ENCODE measurements at regions not wholly inside any gene's neighbourhood (a gene's known extent, or its start where the extent isn't known, plus 50 kb on each side); places are given as distances from the start of the nearest gene placed in this dataset.
"Not testable (repeated sequence)": the region's sequence is repeated elsewhere in the genome, so short reads cannot be mapped to it uniquely, and the experiment has no call there.

DNA sequence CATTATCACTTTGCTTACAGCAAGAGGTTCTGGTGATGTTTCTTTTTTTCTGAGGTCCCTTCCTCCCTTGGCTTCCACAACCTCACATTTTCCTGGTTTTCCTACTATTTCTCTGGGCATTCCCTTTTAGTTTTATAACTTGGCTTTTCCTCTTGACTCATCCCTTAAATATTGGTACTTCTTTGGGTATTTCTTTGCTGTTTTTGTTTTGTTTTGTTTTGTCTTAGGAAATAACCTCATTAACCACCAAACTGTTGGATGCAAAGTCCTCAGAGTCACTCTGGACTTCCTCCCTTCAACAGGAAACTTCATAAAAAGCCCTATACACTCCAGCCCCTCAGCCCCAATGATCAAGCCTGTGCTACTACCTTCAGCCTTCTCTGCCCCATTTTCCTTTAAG, 211.1 kb downstream of the DUSP10 start:
- DNase-seq (ENCODE audit: low read depth), result no peak
- TF ChIP-seq, protein P1, sequence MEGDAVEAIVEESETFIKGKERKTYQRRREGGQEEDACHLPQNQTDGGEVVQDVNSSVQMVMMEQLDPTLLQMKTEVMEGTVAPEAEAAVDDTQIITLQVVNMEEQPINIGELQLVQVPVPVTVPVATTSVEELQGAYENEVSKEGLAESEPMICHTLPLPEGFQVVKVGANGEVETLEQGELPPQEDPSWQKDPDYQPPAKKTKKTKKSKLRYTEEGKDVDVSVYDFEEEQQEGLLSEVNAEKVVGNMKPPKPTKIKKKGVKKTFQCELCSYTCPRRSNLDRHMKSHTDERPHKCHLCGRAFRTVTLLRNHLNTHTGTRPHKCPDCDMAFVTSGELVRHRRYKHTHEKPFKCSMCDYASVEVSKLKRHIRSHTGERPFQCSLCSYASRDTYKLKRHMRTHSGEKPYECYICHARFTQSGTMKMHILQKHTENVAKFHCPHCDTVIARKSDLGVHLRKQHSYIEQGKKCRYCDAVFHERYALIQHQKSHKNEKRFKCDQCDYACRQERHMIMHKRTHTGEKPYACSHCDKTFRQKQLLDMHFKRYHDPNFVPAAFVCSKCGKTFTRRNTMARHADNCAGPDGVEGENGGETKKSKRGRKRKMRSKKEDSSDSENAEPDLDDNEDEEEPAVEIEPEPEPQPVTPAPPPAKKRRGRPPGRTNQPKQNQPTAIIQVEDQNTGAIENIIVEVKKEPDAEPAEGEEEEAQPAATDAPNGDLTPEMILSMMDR (conservative IDR thresholded peaks at IDR 0.05; ENCODE audit: low read depth, low read length), result no peak
- no peak overlapping the region for H3K4me3 ChIP-seq (ENCODE audit: low read length)

DNA sequence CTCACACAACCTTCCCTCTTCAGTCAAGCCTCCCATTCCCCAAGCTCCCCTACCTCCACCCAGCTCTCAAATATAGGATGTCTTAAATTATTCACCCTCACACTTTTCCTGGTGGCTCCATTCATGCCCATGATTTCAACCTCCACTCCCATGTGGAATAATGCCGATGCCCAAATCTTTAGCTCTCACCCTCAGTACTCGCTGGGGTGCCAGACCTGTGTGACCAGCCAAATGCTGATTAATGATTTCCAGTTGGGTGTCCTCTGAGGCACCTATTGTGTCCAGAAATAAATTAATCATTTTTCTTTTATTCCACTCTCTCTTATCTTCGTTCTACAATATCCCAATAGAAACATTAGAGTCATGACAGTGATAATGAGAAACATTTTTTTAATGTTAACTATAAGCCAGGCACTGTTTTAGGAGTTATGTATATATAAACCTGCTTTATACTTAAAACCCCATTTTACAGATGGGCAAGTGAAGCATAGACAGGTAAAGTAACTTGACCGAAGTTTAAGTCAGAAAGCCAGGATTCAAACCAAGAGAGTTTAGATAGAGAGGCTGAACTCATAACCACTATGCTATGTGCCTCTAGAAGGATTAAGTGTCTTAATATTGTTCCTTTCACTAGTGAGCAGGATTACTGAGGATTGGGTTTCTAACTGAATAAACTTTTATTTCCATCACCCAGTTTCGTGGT, 209.7 kb downstream of the DUSP10 start:
- peak; percentile 14 for DNase-seq (ENCODE audit: low read depth)
- no peak overlapping the region for H3K4me3 ChIP-seq (ENCODE audit: low read length)
- TF ChIP-seq, protein P1 (conservative IDR thresholded peaks at IDR 0.05; ENCODE audit: low read depth, low read length), result no peak

DNA sequence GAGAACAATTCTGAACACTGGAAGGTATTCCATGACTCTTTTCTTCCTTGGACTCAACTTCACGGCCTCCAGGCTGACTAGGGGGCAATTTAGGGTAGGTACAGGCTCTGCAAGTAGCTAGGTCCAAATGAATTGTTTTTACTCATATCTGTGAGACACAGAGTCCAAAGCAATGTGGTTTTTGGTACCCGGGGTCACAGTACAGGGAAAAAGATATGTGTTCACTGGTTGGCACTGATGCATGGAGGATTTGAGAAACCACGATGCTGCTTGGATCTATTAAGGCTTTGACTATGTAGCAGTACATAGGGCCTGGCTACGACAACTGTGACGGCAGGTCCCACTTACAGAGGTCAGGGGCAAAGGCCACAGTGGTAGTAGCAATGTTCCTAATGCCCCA, 200.6 kb downstream of the DUSP10 start:
- TF ChIP-seq, protein P1 (conservative IDR thresholded peaks at IDR 0.05; ENCODE audit: low read depth, low read length), result no peak
- H3K4me3 ChIP-seq (ENCODE audit: low read length), result no peak overlapping the region
- DNase-seq (ENCODE audit: low read depth), result no peak

- no peak for DNase-seq (ENCODE audit: low read depth)
- no peak overlapping the region for H3K4me3 ChIP-seq (ENCODE audit: low read length)
- TF ChIP-seq, protein P1 (conservative IDR thresholded peaks at IDR 0.05; ENCODE audit: low read depth, low read length), result peak; percentile 66
Observed at GRCh38 chr1:221543529-221544120, 198.3 kb downstream of the DUSP10 start.

- no peak overlapping the region for H3K4me3 ChIP-seq (ENCODE audit: low read length)
- DNase-seq (ENCODE audit: low read depth), result no peak
- TF ChIP-seq, protein P1 (conservative IDR thresholded peaks at IDR 0.05; ENCODE audit: low read depth, low read length), result no peak
Observed at GRCh38 chr1:221548942-221549341, 192.9 kb downstream of the DUSP10 start.

DNA sequence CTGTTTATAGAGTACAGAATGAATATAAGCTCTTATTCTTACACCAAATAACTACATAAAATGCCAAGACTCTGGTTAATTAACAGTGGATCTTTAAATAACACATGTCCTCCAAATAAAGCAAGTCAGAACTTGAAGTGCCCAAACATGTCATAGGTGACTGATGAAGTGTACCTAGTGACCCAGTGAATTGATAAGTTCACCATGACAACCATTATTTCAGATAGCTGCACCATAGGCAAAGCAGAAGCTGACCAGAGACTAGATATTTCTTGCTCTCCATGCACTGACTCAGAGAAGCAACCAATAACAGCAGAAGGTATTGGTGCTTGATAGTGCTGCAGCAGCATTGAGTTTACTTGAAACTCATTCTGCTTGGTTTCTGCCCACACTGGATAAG, 192.1 kb downstream of the DUSP10 start:
- TF ChIP-seq, protein P1 (conservative IDR thresholded peaks at IDR 0.05; ENCODE audit: low read depth, low read length), result no peak
- H3K4me3 ChIP-seq (ENCODE audit: low read length), result no peak overlapping the region
- no peak for DNase-seq (ENCODE audit: low read depth)

DNA sequence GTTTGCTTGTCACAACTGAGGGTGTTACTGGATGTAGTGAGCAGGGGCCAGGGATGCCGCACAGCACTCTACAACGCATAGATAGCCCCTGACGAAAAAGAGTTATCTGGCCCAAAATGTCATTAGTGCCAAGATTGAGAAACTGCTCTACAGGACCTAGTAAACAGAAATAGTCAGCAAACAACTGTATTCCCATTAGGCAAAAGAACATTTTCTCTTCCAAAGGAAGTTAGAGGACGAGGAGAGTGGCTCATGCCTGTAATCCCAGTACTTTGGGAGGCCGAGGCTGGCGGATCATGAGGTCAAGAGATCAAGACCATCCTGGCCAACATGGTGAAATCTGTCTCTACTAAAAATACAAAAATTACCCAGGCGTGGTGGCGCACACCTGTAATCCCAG, 189.1 kb downstream of the DUSP10 start:
- not testable (repeated sequence) for H3K4me3 ChIP-seq (ENCODE audit: low read length); DNase-seq (ENCODE audit: low read depth)

Measured in retinal pigment epithelial cell (primary cell).